Transverse colon (tissue), 4 donors: ENCODE measurements at regions not wholly inside any gene's neighbourhood (a gene's known extent, or its start where the extent isn't known, plus 50 kb on each side); places are given as distances from the start of the nearest gene placed in this dataset.

Experiments
- EP300 ChIP-seq: sonication (generic); formaldehyde crosslinking; IDR thresholded peaks from one replicate; pipeline ENCODE4 v1.6.1; 2017; ENCODE audit warnings: antibody characterized with exemption, low read depth
- POLR2A ChIP-seq: fragments of 450-650 bp; IDR thresholded peaks from one replicate; pipeline ENCODE4 v1.6.1; 2016; ENCODE audit warnings: antibody characterized with exemption, mild to moderate bottlenecking, moderate library complexity
- POLR2AphosphoS5 ChIP-seq, 3 donors: sonication (generic); formaldehyde crosslinking; IDR thresholded peaks; one replicate each; pipeline ENCODE4 v1.6.1; 2016; ENCODE audit warnings: antibody characterized with exemption in 3 of 3
- TF ChIP-seq, protein P1 (sequence below), 5 experiments: fragments of 200-600 bp in 3 of 5; fragments of 450-650 bp in 2 of 5; sonication (generic) in 3 of 5; IDR thresholded peaks; 1 replicate in 2 of 5; 2 replicates in 3 of 5; pipeline ENCODE4 v1.5.1; 2016 to 2017; ENCODE audit warnings: antibody characterized with exemption in 5 of 5, inconsistent platforms in 3 of 5, mild to moderate bottlenecking in 2 of 5, moderate library complexity in 1 of 5

DNA sequence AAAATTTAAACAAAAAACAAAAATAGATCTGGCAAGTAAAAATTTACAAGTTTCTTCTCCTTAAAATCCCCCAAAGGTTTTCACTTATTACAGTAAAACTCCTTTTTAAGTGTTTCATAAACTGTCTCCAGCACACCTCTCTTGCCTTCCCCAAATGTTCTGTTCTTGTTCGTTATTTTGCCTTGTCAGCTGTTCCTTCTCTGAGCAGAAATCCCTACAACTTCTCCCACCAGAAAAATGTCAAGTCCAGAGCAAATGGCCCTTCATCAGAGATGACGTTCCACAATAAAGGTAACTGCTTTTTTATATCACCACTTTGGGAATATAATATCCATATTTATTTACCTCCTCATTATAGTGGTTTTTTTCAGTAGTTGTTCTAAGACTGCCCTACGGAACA, 432.1 kb downstream of the ADAM29 start:
- TF ChIP-seq, protein P1, sequence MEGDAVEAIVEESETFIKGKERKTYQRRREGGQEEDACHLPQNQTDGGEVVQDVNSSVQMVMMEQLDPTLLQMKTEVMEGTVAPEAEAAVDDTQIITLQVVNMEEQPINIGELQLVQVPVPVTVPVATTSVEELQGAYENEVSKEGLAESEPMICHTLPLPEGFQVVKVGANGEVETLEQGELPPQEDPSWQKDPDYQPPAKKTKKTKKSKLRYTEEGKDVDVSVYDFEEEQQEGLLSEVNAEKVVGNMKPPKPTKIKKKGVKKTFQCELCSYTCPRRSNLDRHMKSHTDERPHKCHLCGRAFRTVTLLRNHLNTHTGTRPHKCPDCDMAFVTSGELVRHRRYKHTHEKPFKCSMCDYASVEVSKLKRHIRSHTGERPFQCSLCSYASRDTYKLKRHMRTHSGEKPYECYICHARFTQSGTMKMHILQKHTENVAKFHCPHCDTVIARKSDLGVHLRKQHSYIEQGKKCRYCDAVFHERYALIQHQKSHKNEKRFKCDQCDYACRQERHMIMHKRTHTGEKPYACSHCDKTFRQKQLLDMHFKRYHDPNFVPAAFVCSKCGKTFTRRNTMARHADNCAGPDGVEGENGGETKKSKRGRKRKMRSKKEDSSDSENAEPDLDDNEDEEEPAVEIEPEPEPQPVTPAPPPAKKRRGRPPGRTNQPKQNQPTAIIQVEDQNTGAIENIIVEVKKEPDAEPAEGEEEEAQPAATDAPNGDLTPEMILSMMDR (IDR thresholded peaks at IDR 0.05), result no peak
- no peak for TF ChIP-seq POLR2AphosphoS5 (IDR thresholded peaks at IDR 0.05)
- no peak for TF ChIP-seq EP300
- TF ChIP-seq POLR2A, result no peak
